ENCODE measurements at regions not wholly inside any gene's neighbourhood (a gene's known extent, or its start where the extent isn't known, plus 50 kb on each side); places are given as distances from the start of the nearest gene placed in this dataset.

DNA sequence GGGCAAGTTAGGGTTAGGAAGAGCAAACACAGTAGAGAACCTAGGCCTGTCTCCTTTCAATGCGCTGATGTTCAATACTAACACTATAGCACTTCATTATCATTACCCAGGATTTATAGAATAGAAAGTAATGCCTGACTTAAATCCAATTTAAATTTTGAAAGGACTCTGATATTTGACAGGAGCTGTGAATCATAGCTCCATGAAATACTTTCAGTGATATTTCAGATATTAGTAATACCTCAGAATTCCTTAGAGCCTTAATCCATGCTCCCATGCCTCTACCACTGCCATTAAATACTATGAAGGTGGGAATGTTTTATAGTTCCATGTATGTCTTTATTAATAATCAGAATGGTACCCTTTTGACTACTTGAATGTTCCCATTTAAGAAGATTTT, 530.2 kb downstream of the BCKDHB start:
- TF ChIP-seq CTCF (IDR thresholded peaks at IDR 0.05): no peak
- TF ChIP-seq POLR2A (IDR thresholded peaks at IDR 0.05): no peak
- no peak for TF ChIP-seq POLR2AphosphoS5 (IDR thresholded peaks at IDR 0.05; ENCODE audit: insufficient read depth in 1 of 2, low read depth in 1 of 2)
